GM19239 (cell line): ENCODE measurements at regions not wholly inside any gene's neighbourhood (a gene's known extent, or its start where the extent isn't known, plus 50 kb on each side); places are given as distances from the start of the nearest gene placed in this dataset.
"Not testable (repeated sequence)": the region's sequence is repeated elsewhere in the genome, so short reads cannot be mapped to it uniquely, and the experiment has no call there.

Experiments used
- DNase-seq: peaks from one replicate; pipeline ENCODE4 v3.0.0; 2011; ENCODE audit warnings: low spot score; ENCODE audit not compliant: insufficient read length
- FAIRE-seq: peaks from 2 replicates; lab custom pipeline; 2011; peaks lifted over from hg19 to GRCh38; lab: Jason Lieb, UNC

GRCh38 chr14:105600195-105600938, 74.0 kb downstream of the TMEM121 start:
- FAIRE-seq, DNase-seq: not testable (repeated sequence)

GRCh38 chr14:105600939-105601359, 74.6 kb downstream of the TMEM121 start:
- FAIRE-seq, result no peak

DNA sequence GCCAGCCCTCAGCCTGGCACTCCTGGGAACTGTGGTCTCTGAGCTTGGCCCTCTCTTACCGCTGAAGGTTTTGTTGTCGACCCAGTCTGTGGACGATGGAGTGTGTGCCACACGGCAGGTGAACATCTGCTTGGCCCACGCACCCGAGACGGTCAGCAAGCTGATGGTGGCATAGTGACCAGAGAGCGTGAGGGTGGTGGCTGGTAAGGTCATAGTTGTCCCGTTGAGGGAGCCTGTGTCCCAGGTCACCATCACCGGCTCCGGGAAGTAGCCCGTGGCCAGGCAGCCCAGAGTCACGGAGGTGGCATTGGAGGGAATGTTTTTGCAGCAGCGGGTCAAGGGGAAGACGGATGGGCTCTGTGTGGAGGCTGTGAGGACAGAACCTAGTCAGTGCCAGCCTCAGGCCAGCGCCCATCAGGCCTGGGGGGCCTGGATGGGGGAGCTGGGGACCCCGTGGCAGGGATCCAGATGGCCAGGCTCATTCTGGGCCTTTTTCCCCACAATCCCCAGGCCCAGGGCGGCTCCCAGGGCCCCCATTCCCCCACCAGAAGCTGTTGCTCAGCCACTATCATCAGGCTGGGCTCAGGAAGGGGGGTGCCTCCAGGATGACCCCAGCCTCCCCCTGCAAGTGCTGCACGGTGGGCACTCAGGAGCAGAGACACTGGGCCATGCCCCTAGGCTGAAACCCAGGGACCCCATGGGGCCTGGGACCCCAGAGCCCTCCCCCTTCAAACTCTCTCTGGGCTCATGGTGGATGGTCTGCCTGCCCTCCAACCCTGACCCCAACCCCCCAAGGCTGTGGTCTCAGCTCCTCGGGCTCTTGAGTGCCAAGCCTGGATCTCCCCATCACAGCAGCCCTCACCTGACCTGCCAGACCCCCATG, 75.2 kb downstream of the TMEM121 start:
- FAIRE-seq, result no peak
- DNase-seq, result no peak

More at GRCh38 chr14:105600939-105601359, 74.6 kb downstream of the TMEM121 start:
- DNase-seq, result no peak

DNA sequence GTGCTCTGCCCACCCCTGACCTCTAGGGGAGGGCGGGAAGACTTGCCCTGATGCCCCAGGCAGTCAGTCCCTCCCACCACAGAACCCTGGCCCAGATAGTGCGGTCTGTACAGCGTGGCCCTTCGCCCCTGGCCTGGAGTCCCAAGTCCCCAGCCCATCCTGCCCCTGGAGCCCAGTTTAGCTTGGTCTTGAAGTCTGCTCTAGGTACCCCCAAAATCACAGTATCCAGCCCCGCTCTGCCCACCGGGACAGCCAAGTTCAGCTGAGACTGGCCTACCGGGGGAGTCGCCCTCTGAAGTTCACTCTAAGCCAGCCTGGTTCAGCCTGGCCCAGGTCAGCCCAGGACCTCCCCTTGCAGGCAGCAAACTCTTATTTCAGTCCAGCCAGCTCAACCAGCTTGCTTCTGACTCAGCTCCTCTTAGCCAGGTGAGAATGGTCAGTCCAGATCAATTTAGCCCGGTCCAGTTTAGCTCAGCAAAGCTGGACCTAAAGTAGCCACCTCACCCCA, 75.9 kb downstream of the TMEM121 start:
- DNase-seq (no peak), FAIRE-seq (no peak)

GRCh38 chr14:105602799-105603793, 76.7 kb downstream of the TMEM121 start:
- FAIRE-seq (no peak), DNase-seq (no peak)

GRCh38 chr14:105604531-105605463, 78.4 kb downstream of the TMEM121 start:
- not testable (repeated sequence) for DNase-seq, FAIRE-seq

GRCh38 chr14:105605464-105606304, 79.3 kb downstream of the TMEM121 start:
- FAIRE-seq, result no peak
- DNase-seq, result no peak

GRCh38 chr14:105606305-105606975, 80.1 kb downstream of the TMEM121 start:
- not testable (repeated sequence) for DNase-seq, FAIRE-seq

- not testable (repeated sequence) for DNase-seq, FAIRE-seq
Measured at GRCh38 chr14:105607025-105607424, 80.6 kb downstream of the TMEM121 start.

DNA sequence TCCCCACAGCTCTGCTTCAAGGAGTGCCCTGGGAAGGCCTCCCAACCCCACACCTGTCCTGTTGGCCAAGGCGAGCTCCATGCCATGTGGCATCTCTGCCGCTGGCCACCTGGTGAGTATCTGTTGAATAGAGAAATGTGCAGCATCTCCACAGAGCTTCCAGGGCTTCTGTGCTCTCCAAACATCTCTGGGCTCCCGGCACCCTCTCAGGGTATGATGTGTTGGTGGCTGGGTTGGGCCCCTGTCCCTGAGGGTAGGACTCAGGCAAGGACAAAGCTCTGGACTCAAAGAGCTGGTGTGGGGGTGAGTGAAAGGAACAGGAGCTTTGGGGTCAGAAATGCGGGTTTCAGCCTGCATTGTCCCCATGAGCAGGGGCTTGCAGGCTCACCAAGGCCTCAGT, 88.6 kb downstream of the TMEM121 start:
- not testable (repeated sequence) for DNase-seq, FAIRE-seq

- not testable (repeated sequence) for DNase-seq, FAIRE-seq
Measured at GRCh38 chr14:105615986-105616801, 89.8 kb downstream of the TMEM121 start.

DNA sequence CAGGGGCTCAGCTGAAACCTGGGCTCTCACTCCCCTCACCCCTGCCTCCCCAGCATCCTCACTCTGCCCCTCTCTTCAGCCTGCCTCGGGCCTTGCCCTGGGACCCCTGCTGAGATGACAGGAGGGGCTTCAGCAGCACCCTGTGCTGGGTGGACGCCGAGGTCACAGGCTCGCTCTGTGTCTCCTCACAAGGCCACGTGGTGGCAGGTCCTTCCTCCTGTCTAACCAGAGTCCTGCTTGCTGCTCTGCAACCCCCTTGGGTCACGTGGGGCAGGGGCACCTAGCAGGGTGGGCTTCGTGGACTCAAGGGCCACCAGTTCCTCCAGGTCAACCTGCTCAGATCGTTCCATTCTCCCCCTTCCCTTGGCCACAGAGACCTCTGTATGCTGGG, 90.4 kb downstream of the TMEM121 start:
- no peak for FAIRE-seq
- DNase-seq, result no peak

DNA sequence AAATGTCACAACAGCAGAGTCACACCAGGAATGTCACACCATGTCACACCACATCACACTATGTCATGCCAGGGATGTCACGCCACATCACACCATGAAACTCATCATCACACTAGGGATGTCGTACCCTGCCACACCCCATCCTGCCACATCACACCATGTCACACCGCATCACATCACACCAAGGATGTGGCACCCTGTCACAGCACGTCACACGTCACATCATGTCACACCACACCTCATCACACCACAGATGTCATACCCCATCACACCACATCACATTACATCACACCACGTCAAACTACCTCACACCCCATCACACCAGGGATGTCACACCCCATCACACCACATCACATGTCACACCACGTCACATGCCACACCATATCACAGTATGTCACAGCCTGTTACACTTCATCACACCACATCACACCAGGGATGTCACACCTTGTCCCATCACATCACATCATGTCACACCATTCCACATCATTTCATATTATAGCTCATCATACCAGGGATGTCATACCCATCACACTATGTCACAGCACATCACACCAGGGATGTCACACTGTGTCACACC, 90.9 kb downstream of the TMEM121 start:
- FAIRE-seq, result no peak

GRCh38 chr14:105617805-105618204, 91.4 kb downstream of the TMEM121 start:
- DNase-seq, FAIRE-seq: not testable (repeated sequence)

More for the DNA sequence above, 90.9 kb downstream of the TMEM121 start:
- DNase-seq, result no peak

- FAIRE-seq, DNase-seq: not testable (repeated sequence)
Measured at GRCh38 chr14:105619324-105619723, 92.9 kb downstream of the TMEM121 start.
